Neuronal stem cell (in vitro differentiated cells): ENCODE measurements at regions not wholly inside any gene's neighbourhood (a gene's known extent, or its start where the extent isn't known, plus 50 kb on each side); places are given as distances from the start of the nearest gene placed in this dataset.

Source experiments
- DNase-seq: peaks from one replicate; pipeline ENCODE4 v3.0.0-alpha.2; 2013; ENCODE audit warnings: low spot score
- H2AFZ ChIP-seq: one replicate; pipeline ENCODE4 v1.6.1; 2013; ENCODE audit warnings: mild to moderate bottlenecking, low read length, inconsistent platforms
- H2AK5ac ChIP-seq: 2 replicates; pipeline ENCODE4 v1.6.1; 2013; ENCODE audit warnings: low read depth, mild to moderate bottlenecking, inconsistent platforms, low read length, moderate library complexity, mixed read lengths
- H2BK120ac ChIP-seq: 2 replicates; pipeline ENCODE4 v1.6.1; 2013; ENCODE audit warnings: low read depth, mild to moderate bottlenecking, inconsistent platforms, low read length, moderate library complexity, mixed read lengths
- H2BK12ac ChIP-seq: one replicate; pipeline ENCODE4 v1.6.1; 2013; ENCODE audit warnings: low read length, inconsistent platforms
- H2BK15ac ChIP-seq: 2 replicates; pipeline ENCODE4 v1.6.1; 2013; ENCODE audit warnings: mild to moderate bottlenecking, low read length, inconsistent platforms, mixed read lengths
- H2BK5ac ChIP-seq: one replicate; pipeline ENCODE4 v1.6.1; 2013; ENCODE audit warnings: inconsistent platforms, mild to moderate bottlenecking, low read length, moderate library complexity
- H3K14ac ChIP-seq: one replicate; pipeline ENCODE4 v1.6.1; 2013; ENCODE audit warnings: low read length, inconsistent platforms
- H3K18ac ChIP-seq: 2 replicates; pipeline ENCODE4 v1.6.1; 2013; ENCODE audit warnings: low read length, inconsistent platforms
- H3K23ac ChIP-seq: 2 replicates; pipeline ENCODE4 v1.6.1; 2013; ENCODE audit warnings: low read depth, mild to moderate bottlenecking, mixed read lengths, low read length, inconsistent platforms; ENCODE audit not compliant: poor library complexity
- H3K27ac ChIP-seq: replicated peaks from 3 replicates; pipeline ENCODE4 v1.5.1; 2013; ENCODE audit warnings: low read length, inconsistent platforms
- H3K27me3 ChIP-seq, 3 experiments: 2 replicates each; pipeline ENCODE4 v1.6.1; 2013; ENCODE audit warnings: low read length in 3 of 3, mild to moderate bottlenecking in 2 of 3, inconsistent platforms in 1 of 3, low read depth in 1 of 3, mixed read lengths in 1 of 3, moderate library complexity in 1 of 3; ENCODE audit not compliant: control insufficient read depth in 3 of 3, insufficient read depth in 3 of 3
- H3K36me3 ChIP-seq, 2 donors: replicated peaks in 1 of 2; 2 replicates each; pipeline ENCODE4 v1.6.1; 2013; ENCODE audit warnings: low read length in 2 of 2; ENCODE audit not compliant: control insufficient read depth in 2 of 2, insufficient read depth in 2 of 2
- H3K4ac ChIP-seq: 2 replicates; pipeline ENCODE4 v1.6.1; 2013; ENCODE audit warnings: inconsistent platforms, mild to moderate bottlenecking, low read length, moderate library complexity
- H3K4me1 ChIP-seq, 2 donors: 1 replicate in 1 of 2; 2 replicates in 1 of 2; pipeline ENCODE4 v1.6.1; 2013; ENCODE audit warnings: low read length in 2 of 2, low read depth in 1 of 2; ENCODE audit not compliant: control insufficient read depth in 2 of 2, insufficient read depth in 1 of 2
- H3K4me2 ChIP-seq: one replicate; pipeline ENCODE4 v1.6.1; 2013; ENCODE audit warnings: mild to moderate bottlenecking, low read length, inconsistent platforms; ENCODE audit not compliant: insufficient read depth, poor library complexity, severe bottlenecking
- H3K4me3 ChIP-seq, 2 donors: 2 replicates each; pipeline ENCODE4 v1.5.1; 2013; ENCODE audit warnings: low read length in 2 of 2, mild to moderate bottlenecking in 2 of 2, inconsistent platforms in 1 of 2, moderate library complexity in 1 of 2
- H3K79me1 ChIP-seq: one replicate; pipeline ENCODE4 v1.6.1; 2013; ENCODE audit warnings: low read depth, mild to moderate bottlenecking, inconsistent platforms, low read length, moderate library complexity
- H3K9ac ChIP-seq: one replicate; pipeline ENCODE4 v1.6.1; 2013; ENCODE audit warnings: mild to moderate bottlenecking, low read depth, low read length, inconsistent platforms; ENCODE audit not compliant: poor library complexity
- H3K9me3 ChIP-seq, 2 donors: replicated peaks in 1 of 2; 2 replicates each; pipeline versions ENCODE3 to v1.6.1; 2013; ENCODE audit warnings: low read length in 2 of 2, mild to moderate bottlenecking in 2 of 2, inconsistent platforms in 1 of 2, low read depth in 1 of 2, mixed read lengths in 1 of 2, moderate library complexity in 1 of 2; ENCODE audit not compliant: control insufficient read depth in 2 of 2, insufficient read depth in 1 of 2
- H4K8ac ChIP-seq: one replicate; pipeline ENCODE4 v1.6.1; 2013; ENCODE audit warnings: low read depth, mild to moderate bottlenecking, inconsistent platforms, low read length, moderate library complexity
- H4K91ac ChIP-seq: one replicate; pipeline ENCODE4 v1.6.1; 2013; ENCODE audit warnings: low read length, low read depth, mild to moderate bottlenecking, inconsistent platforms; ENCODE audit not compliant: poor library complexity
- WGBS, 2 donors: extraction: QIAGEN DNeasy Blood & Tissue Kit; methylation state at CpG; one replicate each; pipeline ENCODE4 v1.1.7; 2013; ENCODE audit warnings: missing lambda C conversion rate in 2 of 2, mixed read lengths in 1 of 2; ENCODE audit not compliant: insufficient read length in 2 of 2, insufficient replicate concordance in 1 of 2; ENCODE audit errors: extremely low coverage in 2 of 2; 5-methylcytosine and 5-hydroxymethylcytosine counted together

GRCh38 chr13:90413548-90413947 lies 933.9 kb upstream of the MIR17HG start:
- Histone ChIP-seq H3K36me3 (no peaks in the 10 kb centered on the region), H2AFZ (no peak overlapping the region), H3K27ac (no peak overlapping the region), H3K27me3 (no peaks in the 10 kb centered on the region), H3K18ac (no peak overlapping the region), H2BK12ac (no peak overlapping the region), H3K14ac (no peak overlapping the region), H3K4ac (no peak overlapping the region), H3K23ac (no peak overlapping the region), H2BK15ac (no peak overlapping the region), H3K79me1 (no peaks in the 10 kb centered on the region), H2BK120ac (no peak overlapping the region), H3K9me3 (no peaks in the 10 kb centered on the region), H4K8ac (no peak overlapping the region), H3K9ac (no peak overlapping the region), H3K4me2 (no peak overlapping the region), H3K4me1 (peaks cover 0 to 3% of the 10 kb centered on the region in 2 donors), H4K91ac (no peak overlapping the region), H2AK5ac (no peak overlapping the region), H2BK5ac (no peak overlapping the region), H3K4me3 (no peak overlapping the region)
- no CpG with 5 or more reads among the region's 1 CpG for WGBS, 2 donors
- DNase-seq: no peak

- H3K14ac ChIP-seq: no peak overlapping the region
- no CpG with 5 or more reads among the region's 3 CpGs for whole genome bisulfite sequencing, 2 donors
Observed at GRCh38 chr13:90414691-90415596, 932.5 kb upstream of the MIR17HG start.

GRCh38 chr13:90415902-90416301 lies 931.6 kb upstream of the MIR17HG start:
- Histone ChIP-seq H2AK5ac (no peak overlapping the region), H3K23ac (no peak overlapping the region), H2BK120ac (no peak overlapping the region), H3K79me1 (no peaks in the 10 kb centered on the region), H2BK12ac (no peak overlapping the region), H3K18ac (no peak overlapping the region), H3K27me3 (no peaks in the 10 kb centered on the region), H3K9me3 (peaks cover 0 to 2% of the 10 kb centered on the region in 2 donors), H2BK5ac (no peak overlapping the region), H3K4ac (no peak overlapping the region), H3K36me3 (no peaks in the 10 kb centered on the region), H3K27ac (no peak overlapping the region), H4K91ac (no peak overlapping the region), H4K8ac (no peak overlapping the region), H3K4me3 (no peak overlapping the region), H2AFZ (no peak overlapping the region), H3K14ac (no peak overlapping the region), H3K4me1 (peaks cover 0 to 3% of the 10 kb centered on the region in 2 donors), H3K4me2 (no peak overlapping the region), H3K9ac (no peak overlapping the region), H2BK15ac (no peak overlapping the region)
- no peak for DNase-seq
- WGBS, 2 donors: no CpG with 5 or more reads among the region's 3 CpGs

More at GRCh38 chr13:90414691-90415596, 932.5 kb upstream of the MIR17HG start:
- no peaks in the 10 kb centered on the region for H3K27me3 ChIP-seq
- no peaks in the 10 kb centered on the region for H3K9me3 ChIP-seq
- peaks cover 0 to 3% of the 10 kb centered on the region in 2 donors for H3K4me1 ChIP-seq
- H3K4me2 ChIP-seq: no peak overlapping the region
- H2AK5ac ChIP-seq: no peak overlapping the region
- H3K4ac ChIP-seq: no peak overlapping the region
- no peak overlapping the region for H3K4me3 ChIP-seq
- no peak overlapping the region for H3K27ac ChIP-seq
- H2BK5ac ChIP-seq: no peak overlapping the region
- no peak overlapping the region for H3K18ac ChIP-seq
- DNase-seq: no peak
- H3K23ac ChIP-seq: no peak overlapping the region
- no peak overlapping the region for H4K8ac ChIP-seq
- H4K91ac ChIP-seq: no peak overlapping the region
- H3K79me1 ChIP-seq: no peaks in the 10 kb centered on the region
- H2BK15ac ChIP-seq: no peak overlapping the region
- H2BK12ac ChIP-seq: no peak overlapping the region
- H3K36me3 ChIP-seq: no peaks in the 10 kb centered on the region
- H2BK120ac ChIP-seq: no peak overlapping the region
- H2AFZ ChIP-seq: no peak overlapping the region
- no peak overlapping the region for H3K9ac ChIP-seq

GRCh38 chr13:90416519-90416918 lies 931.0 kb upstream of the MIR17HG start:
- no peak overlapping the region for H2BK12ac ChIP-seq
- no peak overlapping the region for H2BK120ac ChIP-seq
- H2BK15ac ChIP-seq: no peak overlapping the region
- no peak overlapping the region for H3K27ac ChIP-seq
- H3K36me3 ChIP-seq: no peaks in the 10 kb centered on the region
- no peak overlapping the region for H3K14ac ChIP-seq
- no peak overlapping the region for H4K8ac ChIP-seq
- no peak overlapping the region for H3K18ac ChIP-seq
- peaks cover 0 to 2% of the 10 kb centered on the region in 2 donors for H3K9me3 ChIP-seq
- H2BK5ac ChIP-seq: no peak overlapping the region
- H4K91ac ChIP-seq: no peak overlapping the region
- H3K79me1 ChIP-seq: no peaks in the 10 kb centered on the region
- H3K4ac ChIP-seq: no peak overlapping the region
- no peak overlapping the region for H3K9ac ChIP-seq
- no peak overlapping the region for H3K23ac ChIP-seq
- no CpG with 5 or more reads among the region's 5 CpGs for WGBS, 2 donors
- no peak overlapping the region for H2AK5ac ChIP-seq
- H3K27me3 ChIP-seq: no peaks in the 10 kb centered on the region
- no peak overlapping the region for H3K4me3 ChIP-seq
- H2AFZ ChIP-seq: no peak overlapping the region
- no peak overlapping the region for H3K4me2 ChIP-seq
- H3K4me1 ChIP-seq: peaks cover 0 to 3% of the 10 kb centered on the region in 2 donors
- DNase-seq: peak; percentile 9
